GM06990 (cell line): ENCODE measurements at regions not wholly inside any gene's neighbourhood (a gene's known extent, or its start where the extent isn't known, plus 50 kb on each side); places are given as distances from the start of the nearest gene placed in this dataset.

Experiments used
- DNase-seq: peaks from one replicate; pipeline ENCODE4 v3.0.0-alpha.2; 2011; ENCODE audit not compliant: insufficient read length; ENCODE audit errors: extremely low read depth
- H3K27me3 ChIP-seq: replicated peaks from 2 replicates; pipeline ENCODE4 v1.6.0; 2011; ENCODE audit warnings: low read length; ENCODE audit not compliant: control insufficient read depth, insufficient read depth
- H3K36me3 ChIP-seq: 2 replicates; pipeline ENCODE4 v1.5.1; 2011; ENCODE audit warnings: low read length; ENCODE audit not compliant: control insufficient read depth, insufficient read depth
- H3K4me3 ChIP-seq: replicated peaks from 2 replicates; pipeline ENCODE4 v1.5.1; 2011; ENCODE audit warnings: low read depth, mild to moderate bottlenecking, control low read depth, low read length
- CTCF ChIP-seq: IDR thresholded peaks from 2 replicates; pipeline ENCODE4 v1.5.1; 2011; ENCODE audit warnings: low read length, control low read depth, mild to moderate bottlenecking, inconsistent platforms; ENCODE audit not compliant: insufficient read depth, poor library complexity, severe bottlenecking

DNA sequence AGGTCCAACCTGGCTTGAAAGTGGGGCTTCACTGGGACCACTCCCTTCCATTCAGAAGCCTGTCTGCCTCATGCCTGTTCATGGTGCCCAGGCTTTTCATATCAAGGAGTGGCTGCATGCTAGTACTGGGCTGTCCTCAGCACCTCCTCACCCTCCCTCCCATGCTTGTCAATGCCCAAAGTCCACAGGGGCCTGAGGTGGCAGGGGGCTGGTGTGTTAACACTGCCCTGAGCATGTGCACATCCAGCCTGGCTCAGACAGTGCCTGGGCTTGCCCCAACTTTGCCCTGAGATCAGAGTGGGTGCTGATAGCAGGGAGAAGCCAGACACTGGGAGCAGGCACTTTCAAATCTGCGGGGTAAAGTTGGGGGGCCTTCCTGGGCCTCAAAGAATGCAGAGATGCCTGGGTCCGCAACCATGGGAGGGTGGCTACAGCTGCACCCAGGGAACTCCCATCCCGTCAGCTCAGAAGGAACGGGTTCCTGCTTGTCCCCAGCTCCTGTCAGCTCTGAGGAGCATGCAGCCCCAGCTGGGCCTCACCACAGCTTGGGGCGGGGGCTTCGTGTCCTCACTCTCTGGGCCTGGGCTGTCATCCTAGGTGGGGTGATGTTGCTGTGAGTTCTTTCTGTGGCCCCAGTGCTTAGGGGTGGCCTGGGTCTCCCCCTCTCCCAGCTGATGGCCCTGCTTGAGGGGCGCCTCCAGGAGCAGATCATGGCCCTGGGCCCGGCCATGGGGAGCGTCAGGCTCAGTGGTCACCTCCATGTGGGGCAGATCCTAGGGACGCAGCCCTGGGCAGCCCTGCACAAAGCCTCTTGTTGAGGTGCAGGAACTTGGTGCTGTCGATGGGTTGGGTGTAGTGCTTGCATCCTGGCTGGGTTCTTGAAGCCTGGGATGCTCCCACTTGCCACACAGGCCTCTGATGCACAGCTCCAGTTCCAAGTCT, 830.6 kb upstream of the SLITRK5 start:
- H3K4me3 ChIP-seq = no peak overlapping the region
- DNase-seq = no peak
- no peaks in the 10 kb centered on the region for H3K36me3 ChIP-seq
- TF ChIP-seq CTCF = no peak
- no peaks in the 10 kb centered on the region for H3K27me3 ChIP-seq

GRCh38 chr13:86841264-86841663, 829.9 kb upstream of the SLITRK5 start:
- TF ChIP-seq CTCF = no peak
- H3K4me3 ChIP-seq = no peak overlapping the region
- DNase-seq = no peak
- H3K36me3 ChIP-seq = no peaks in the 10 kb centered on the region
- H3K27me3 ChIP-seq = no peaks in the 10 kb centered on the region

GRCh38 chr13:86846501-86846900, 824.7 kb upstream of the SLITRK5 start:
- H3K4me3 ChIP-seq = no peak overlapping the region
- TF ChIP-seq CTCF = no peak

DNA sequence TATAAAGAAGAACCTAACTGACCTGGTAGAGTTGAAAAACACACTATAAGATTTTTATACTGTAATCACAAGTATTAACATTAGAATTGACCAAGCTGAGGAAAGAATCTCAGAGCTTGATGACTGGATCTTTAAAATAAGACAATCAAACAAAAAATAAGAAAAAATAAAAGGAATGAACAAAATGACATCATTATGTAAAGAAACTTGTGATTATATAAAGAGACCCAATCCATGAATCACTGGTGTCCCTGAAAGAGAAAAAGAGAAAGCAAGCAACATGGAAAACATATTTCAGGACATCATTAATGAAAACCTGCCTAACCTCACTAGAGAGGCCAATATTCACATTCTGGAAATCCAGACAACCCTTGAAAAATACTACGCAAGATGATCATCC, 822.5 kb upstream of the SLITRK5 start:
- no peaks in the 10 kb centered on the region for H3K27me3 ChIP-seq
- TF ChIP-seq CTCF = no peak
- H3K4me3 ChIP-seq = no peak overlapping the region
- DNase-seq = no peak
- no peaks in the 10 kb centered on the region for H3K36me3 ChIP-seq

More at GRCh38 chr13:86846501-86846900, 824.7 kb upstream of the SLITRK5 start:
- no peaks in the 10 kb centered on the region for H3K36me3 ChIP-seq
- no peak for DNase-seq
- H3K27me3 ChIP-seq = no peaks in the 10 kb centered on the region

GRCh38 chr13:86856991-86857390, 814.2 kb upstream of the SLITRK5 start:
- TF ChIP-seq CTCF = no peak
- DNase-seq = no peak
- Histone ChIP-seq H3K4me3 (no peak overlapping the region), H3K27me3 (no peaks in the 10 kb centered on the region), H3K36me3 (no peaks in the 10 kb centered on the region)
